Lung (tissue), 11 donors: ENCODE measurements at regions not wholly inside any gene's neighbourhood (a gene's known extent, or its start where the extent isn't known, plus 50 kb on each side); places are given as distances from the start of the nearest gene placed in this dataset.

Experiments
- ATAC-seq: fragments of 200-7000 bp; cut with Tn5 transposase; one replicate; pipeline ENCODE4 v1.9.1; 2020; ENCODE audit warnings: moderate number of reproducible peaks; ENCODE audit not compliant: insufficient read depth, low FRiP score
- DNase-seq, 3 donors: peaks; one replicate each; pipeline ENCODE4 v3.0.0-alpha.2; 2013 to 2017
- H3K27ac ChIP-seq, 2 donors: one replicate each; pipeline ENCODE4 v1.5.1; 2013; ENCODE audit warnings: mild to moderate bottlenecking in 2 of 2, moderate library complexity in 2 of 2, control low read depth in 1 of 2, inconsistent platforms in 1 of 2, low read depth in 1 of 2, low read length in 1 of 2
- H3K27me3 ChIP-seq, 3 donors: one replicate each; pipeline ENCODE4 v1.5.1; 2013; ENCODE audit warnings: low read length in 2 of 3; ENCODE audit not compliant: control insufficient read depth in 3 of 3, insufficient read depth in 3 of 3
- H3K36me3 ChIP-seq, 4 donors: one replicate each; pipeline ENCODE4 v1.5.1; 2013; ENCODE audit warnings: low read length in 4 of 4, mild to moderate bottlenecking in 1 of 4, moderate library complexity in 1 of 4; ENCODE audit not compliant: control insufficient read depth in 4 of 4, insufficient read depth in 4 of 4
- H3K4me1 ChIP-seq, 5 donors: one replicate each; pipeline ENCODE4 v1.5.1; 2013; ENCODE audit warnings: low read length in 5 of 5, mild to moderate bottlenecking in 2 of 5, moderate library complexity in 1 of 5; ENCODE audit not compliant: control insufficient read depth in 5 of 5, insufficient read depth in 5 of 5
- H3K4me3 ChIP-seq: one replicate; pipeline ENCODE4 v1.5.1; 2013; ENCODE audit warnings: mild to moderate bottlenecking, control low read depth, moderate library complexity
- H3K9ac ChIP-seq, 2 donors: one replicate each; pipeline ENCODE4 v1.5.1; 2013; ENCODE audit warnings: low read length in 2 of 2, control low read depth in 1 of 2; ENCODE audit not compliant: insufficient read depth in 1 of 2
- H3K9me3 ChIP-seq, 4 donors: one replicate each; pipeline ENCODE4 v1.5.1; 2013; ENCODE audit warnings: low read length in 3 of 4, mild to moderate bottlenecking in 1 of 4, moderate library complexity in 1 of 4; ENCODE audit not compliant: control insufficient read depth in 4 of 4, insufficient read depth in 3 of 4
- CTCF ChIP-seq: IDR thresholded peaks from 2 replicates; pipeline ENCODE4 v1.5.1; 2012; ENCODE audit warnings: mild to moderate bottlenecking; ENCODE audit errors: control extremely low read depth, extremely low read depth
- WGBS, 2 donors: extraction: QIAGEN DNeasy Blood & Tissue Kit; methylation state at CpG; one replicate each; pipeline ENCODE4 v1.1.7; 2013; 5-methylcytosine and 5-hydroxymethylcytosine counted together
- donor health status: control.
- donor health status: control.
- donor health status: Bipolar disorder and iron deficiency.
- donor health status: healthy.
- donor health status: DM: yes; HTN: yes; CAD: no.

- Histone ChIP-seq H3K27me3 (no peaks in the 10 kb centered on the region), H3K27ac (no peak overlapping the region), H3K9ac (no peak overlapping the region), H3K4me1 (no peaks in the 10 kb centered on the region), H3K4me3 (no peak overlapping the region), H3K9me3 (peaks cover 0 to 22% (median 0%) of the 10 kb centered on the region in 4 donors), H3K36me3 (no peaks in the 10 kb centered on the region)
- no peak for TF ChIP-seq CTCF
- no peak for DNase-seq
- 43 to 46% methylated on average over 14 of the region's 14 CpGs for WGBS, 2 donors
- ATAC-seq = no peak
These were observed 114.2 kb upstream of the UQCRFS1 start for GRCh38 chr19:29326849-29327840.

GRCh38 chr19:29328586-29328985 is 115.6 kb upstream of the UQCRFS1 start:
- H3K27me3 ChIP-seq = no peaks in the 10 kb centered on the region
- no peak overlapping the region for H3K4me3 ChIP-seq
- H3K4me1 ChIP-seq = no peaks in the 10 kb centered on the region
- no peak overlapping the region for H3K9ac ChIP-seq
- WGBS, 2 donors = 39 to 45% methylated on average over 2 of the region's 2 CpGs
- H3K36me3 ChIP-seq = no peaks in the 10 kb centered on the region
- DNase-seq (no peak), ATAC-seq (no peak)
- H3K27ac ChIP-seq = no peak overlapping the region
- H3K9me3 ChIP-seq = peaks cover 0 to 22% (median 0%) of the 10 kb centered on the region in 4 donors
- no peak for TF ChIP-seq CTCF

- Histone ChIP-seq H3K27me3 (no peaks in the 10 kb centered on the region), H3K9ac (no peak overlapping the region), H3K27ac (no peak overlapping the region), H3K4me3 (no peak overlapping the region), H3K9me3 (peaks cover 0 to 22% (median 0%) of the 10 kb centered on the region in 4 donors), H3K36me3 (no peaks in the 10 kb centered on the region), H3K4me1 (no peaks in the 10 kb centered on the region)
- DNase-seq = peak; percentile 20 to 51 (median 31)
- no peak for ATAC-seq
- no peak for TF ChIP-seq CTCF
- 63 to 76% methylated on average over 5 of the region's 5 CpGs for WGBS, 2 donors
These were observed 116.6 kb upstream of the UQCRFS1 start for GRCh38 chr19:29329460-29330134.
